OCI-LY3 (cell line): ENCODE measurements at regions not wholly inside any gene's neighbourhood (a gene's known extent, or its start where the extent isn't known, plus 50 kb on each side); places are given as distances from the start of the nearest gene placed in this dataset.

Source experiments
- CTCF ChIP-seq: fragments of 200-600, 300-600 bp; sonication (generic); IDR thresholded peaks from 2 replicates; pipeline ENCODE4 v1.5.1; 2014; ENCODE audit warnings: antibody characterized with exemption, low read length, low read depth
- EZH2phosphoT487 ChIP-seq: fragments of 200-600 bp; shearing (Covaris generic); IDR thresholded peaks from 2 replicates; pipeline ENCODE4 v1.6.1; 2018; ENCODE audit warnings: antibody characterized with exemption, mixed run types, low read depth

GRCh38 chr1:234772345-234773147 is 162.6 kb upstream of the IRF2BP2 start:
- TF ChIP-seq CTCF (no peak), EZH2phosphoT487 (no peak)
